H9 (cell line): ENCODE measurements at regions not wholly inside any gene's neighbourhood (a gene's known extent, or its start where the extent isn't known, plus 50 kb on each side); places are given as distances from the start of the nearest gene placed in this dataset.

Experiments
- DNase-seq: peaks from one replicate; pipeline ENCODE4 v3.0.0-alpha.2; 2017
- H2AFZ ChIP-seq: one replicate; pipeline ENCODE4 v1.6.1; 2013; ENCODE audit warnings: mild to moderate bottlenecking, low read length, control low read depth, moderate library complexity
- H2AK5ac ChIP-seq: 2 replicates; pipeline ENCODE4 v1.6.1; 2013; ENCODE audit warnings: low read length, control low read depth, mixed read lengths; ENCODE audit not compliant: insufficient read length
- H2BK120ac ChIP-seq: one replicate; pipeline ENCODE4 v1.6.1; 2013; ENCODE audit warnings: low read depth, mild to moderate bottlenecking, low read length, control low read depth, inconsistent platforms; ENCODE audit not compliant: poor library complexity, severe bottlenecking
- H2BK12ac ChIP-seq: 2 replicates; pipeline ENCODE4 v1.6.1; 2013; ENCODE audit warnings: low read length, control low read depth, mixed read lengths, low read depth; ENCODE audit not compliant: insufficient read length
- H2BK15ac ChIP-seq: 2 replicates; pipeline ENCODE4 v1.6.1; 2013; ENCODE audit warnings: low read depth, low read length, control low read depth
- H2BK20ac ChIP-seq: one replicate; pipeline ENCODE4 v1.6.1; 2013; ENCODE audit warnings: low read depth, mild to moderate bottlenecking, low read length, control low read depth, inconsistent platforms; ENCODE audit not compliant: poor library complexity, severe bottlenecking
- H2BK5ac ChIP-seq: 2 replicates; pipeline ENCODE4 v1.6.1; 2013; ENCODE audit warnings: low read length, control low read depth, mixed read lengths; ENCODE audit not compliant: insufficient read length
- H3K14ac ChIP-seq: 2 replicates; pipeline ENCODE4 v1.6.1; 2013; ENCODE audit warnings: low read length, control low read depth; ENCODE audit not compliant: insufficient read depth
- H3K18ac ChIP-seq: 2 replicates; pipeline ENCODE4 v1.6.1; 2013; ENCODE audit warnings: low read depth, mild to moderate bottlenecking, mixed read lengths, low read length, control low read depth; ENCODE audit not compliant: insufficient read length
- H3K23ac ChIP-seq: 2 replicates; pipeline ENCODE4 v1.6.1; 2013; ENCODE audit warnings: low read length, control low read depth, mixed read lengths, low read depth; ENCODE audit not compliant: insufficient read length
- H3K23me2 ChIP-seq: 2 replicates; pipeline ENCODE4 v1.6.1; 2013; ENCODE audit warnings: low read depth, mild to moderate bottlenecking, mixed read lengths, low read length, control low read depth; ENCODE audit not compliant: insufficient read length, poor library complexity, severe bottlenecking
- H3K27ac ChIP-seq: 2 replicates; pipeline ENCODE4 v1.5.1; 2013; ENCODE audit warnings: low read length, control low read depth, mixed read lengths, low read depth; ENCODE audit not compliant: insufficient read length
- H3K27me3 ChIP-seq: 2 replicates; pipeline ENCODE4 v1.6.1; 2013; ENCODE audit warnings: low read length, control low read depth, inconsistent platforms; ENCODE audit not compliant: insufficient read depth
- H3K4ac ChIP-seq: 2 replicates; pipeline ENCODE4 v1.6.1; 2013; ENCODE audit warnings: low read depth, mild to moderate bottlenecking, control low read depth, inconsistent platforms, low read length, moderate library complexity
- H3K4me1 ChIP-seq: 2 replicates; pipeline ENCODE4 v1.6.1; 2013; ENCODE audit warnings: low read length, control low read depth, inconsistent platforms; ENCODE audit not compliant: insufficient read depth
- H3K4me2 ChIP-seq: 2 replicates; pipeline ENCODE4 v1.6.1; 2013; ENCODE audit warnings: low read length, control low read depth, mixed read lengths; ENCODE audit not compliant: insufficient read length, insufficient read depth
- H3K56ac ChIP-seq: 2 replicates; pipeline ENCODE4 v1.6.1; 2013; ENCODE audit warnings: low read depth, mild to moderate bottlenecking, mixed read lengths, low read length, control low read depth; ENCODE audit not compliant: insufficient read length
- H3K79me1 ChIP-seq: 2 replicates; pipeline ENCODE4 v1.6.1; 2013; ENCODE audit warnings: low read depth, mild to moderate bottlenecking, moderate library complexity, low read length, control low read depth, inconsistent platforms; ENCODE audit not compliant: insufficient read depth, poor library complexity, severe bottlenecking
- H3K79me2 ChIP-seq: 2 replicates; pipeline ENCODE4 v1.6.1; 2013; ENCODE audit warnings: low read length, control low read depth, inconsistent platforms; ENCODE audit not compliant: insufficient read depth
- H3K9ac ChIP-seq: 2 replicates; pipeline ENCODE4 v1.6.1; 2013; ENCODE audit warnings: low read length, control low read depth, mixed read lengths; ENCODE audit not compliant: insufficient read length; ENCODE audit errors: extremely low read depth
- H3K9me3 ChIP-seq: one replicate; pipeline ENCODE4 v1.6.1; 2013; ENCODE audit warnings: low read depth, low read length, inconsistent platforms; ENCODE audit not compliant: control insufficient read depth
- H3T11ph ChIP-seq: one replicate; pipeline ENCODE4 v1.6.1; 2013; ENCODE audit warnings: mild to moderate bottlenecking, low read length, control low read depth, inconsistent platforms
- H4K20me1 ChIP-seq: one replicate; pipeline ENCODE4 v1.6.1; 2013; ENCODE audit not compliant: control insufficient read depth, insufficient read length, insufficient read depth
- H4K5ac ChIP-seq: 2 replicates; pipeline ENCODE4 v1.6.1; 2013; ENCODE audit warnings: low read depth, mild to moderate bottlenecking, mixed read lengths, low read length, control low read depth; ENCODE audit not compliant: insufficient read length
- H4K8ac ChIP-seq: replicated peaks from 2 replicates; pipeline ENCODE4 v1.6.1; 2013; ENCODE audit warnings: low read length, control low read depth, mixed read lengths, low read depth; ENCODE audit not compliant: insufficient read length
- H4K91ac ChIP-seq: 2 replicates; pipeline ENCODE4 v1.6.1; 2013; ENCODE audit warnings: low read depth, mild to moderate bottlenecking, moderate library complexity, mixed read lengths, low read length, control low read depth; ENCODE audit not compliant: insufficient read length
- H3K27ac Mint-ChIP-seq, 3 experiments: 2 replicates in 2 of 3; 3 replicates in 1 of 3; pipeline ENCODE4 v1.8.0; 2020 to 2021; ENCODE audit warnings: mixed read lengths in 3 of 3, mild to moderate bottlenecking in 1 of 3, moderate library complexity in 1 of 3
- H3K27me3 Mint-ChIP-seq: 2 replicates; pipeline ENCODE4 v1.8.0; 2021; ENCODE audit warnings: low read depth, mild to moderate bottlenecking, moderate library complexity, mixed read lengths
- H3K36me3 Mint-ChIP-seq, 3 experiments: 2 replicates in 2 of 3; 3 replicates in 1 of 3; pipeline ENCODE4 v1.8.0; 2020 to 2021; ENCODE audit warnings: low read depth in 3 of 3, mixed read lengths in 3 of 3; ENCODE audit not compliant: insufficient read depth in 1 of 3
- H3K4me1 Mint-ChIP-seq, 2 experiments: 2 replicates each; pipeline ENCODE4 v1.8.0; 2020; ENCODE audit warnings: mixed read lengths in 2 of 2
- H3K4me3 Mint-ChIP-seq, 2 experiments: 2 replicates in 1 of 2; 3 replicates in 1 of 2; pipeline ENCODE4 v1.8.0; 2020 to 2021; ENCODE audit warnings: mild to moderate bottlenecking in 2 of 2, mixed read lengths in 2 of 2, moderate library complexity in 1 of 2
- H3K9me3 Mint-ChIP-seq, 2 experiments: 2 replicates in 1 of 2; 3 replicates in 1 of 2; pipeline ENCODE4 v1.8.0; 2020; ENCODE audit warnings: mild to moderate bottlenecking in 2 of 2, mixed read lengths in 2 of 2, moderate library complexity in 1 of 2
- CTCF ChIP-seq: fragments of 200-600 bp; sonication (generic); conservative IDR thresholded peaks from 3 replicates; pipeline ENCODE4 v1.8.0; 2021; ENCODE audit warnings: antibody characterized with exemption, mild to moderate bottlenecking
- WGBS: extraction: QIAGEN DNeasy Blood & Tissue Kit; methylation state at CpG from one replicate; pipeline ENCODE4 v1.1.7; 2013; ENCODE audit warnings: missing lambda C conversion rate, low lambda C conversion rate, mixed read lengths; ENCODE audit not compliant: insufficient read length; ENCODE audit errors: extremely low coverage; 5-methylcytosine and 5-hydroxymethylcytosine counted together

GRCh38 chr14:101101456-101102056 lies 198.0 kb upstream of the RTL1 start:
- peaks cover 6 to 15% (median 9%) of the 10 kb centered on the region in 3 experiments for H3K36me3 Mint-ChIP-seq
- H3K9me3 Mint-ChIP-seq = peaks cover 14 to 16% of the 10 kb centered on the region in 2 experiments
- H3K4me2 ChIP-seq = no peak overlapping the region
- no peak overlapping the region for H3K18ac ChIP-seq
- H3K27me3 Mint-ChIP-seq = no peaks in the 10 kb centered on the region; the same call in 1 of the 2 replicates
- H2BK15ac ChIP-seq = no peak overlapping the region
- H3K56ac ChIP-seq = no peak overlapping the region
- H2BK5ac ChIP-seq = no peak overlapping the region
- H4K8ac ChIP-seq = no peak overlapping the region
- H2BK120ac ChIP-seq = no peak overlapping the region
- H4K20me1 ChIP-seq = no peaks in the 10 kb centered on the region
- H3K27ac Mint-ChIP-seq = peak overlapping the region in 1 of 3 experiments; percentile 17; a peak in 1 of 7 replicates
- H3K4me3 Mint-ChIP-seq = no peak overlapping the region
- H3T11ph ChIP-seq = no peak overlapping the region
- H3K4me1 Mint-ChIP-seq = peaks cover 11 to 23% of the 10 kb centered on the region in 2 experiments; a peak in 3 of 4 replicates
- H3K9ac ChIP-seq = no peak overlapping the region
- no peak overlapping the region for H3K27ac ChIP-seq
- H3K79me1 ChIP-seq = no peaks in the 10 kb centered on the region
- no peaks in the 10 kb centered on the region for H3K9me3 ChIP-seq
- H2AK5ac ChIP-seq = no peak overlapping the region
- no peak overlapping the region for H4K5ac ChIP-seq
- WGBS = no CpG with 5 or more reads among the region's 5 CpGs
- H3K4ac ChIP-seq = no peak overlapping the region
- no peak overlapping the region for H2BK12ac ChIP-seq
- TF ChIP-seq CTCF = no peak
- no peaks in the 10 kb centered on the region for H3K23me2 ChIP-seq
- no peaks in the 10 kb centered on the region for H3K79me2 ChIP-seq
- H3K4me1 ChIP-seq = no peaks in the 10 kb centered on the region; the same call in 1 of the 2 replicates
- no peak overlapping the region for H4K91ac ChIP-seq
- no peak overlapping the region for H2AFZ ChIP-seq
- H3K23ac ChIP-seq = no peak overlapping the region
- no peak for DNase-seq
- no peak overlapping the region for H2BK20ac ChIP-seq
- H3K27me3 ChIP-seq = no peaks in the 10 kb centered on the region
- H3K14ac ChIP-seq = no peak overlapping the region
